B cell (primary cell): ENCODE measurements at regions not wholly inside any gene's neighbourhood (a gene's known extent, or its start where the extent isn't known, plus 50 kb on each side); places are given as distances from the start of the nearest gene placed in this dataset.

Experiments used
- CTCF ChIP-seq: fragments of 200-600 bp; IDR thresholded peaks from one replicate; pipeline ENCODE4 v1.8.0; 2022; ENCODE audit warnings: antibody characterized with exemption, mild to moderate bottlenecking
- EZH2 ChIP-seq: IDR thresholded peaks from 2 replicates; pipeline ENCODE4 v1.6.1; 2012; ENCODE audit warnings: borderline replicate concordance, low read depth, mild to moderate bottlenecking, moderate library complexity, low read length; ENCODE audit not compliant: insufficient read depth, poor library complexity, severe bottlenecking

GRCh38 chr1:244346972-244347618, 104.6 kb downstream of the ADSS2 start:
- TF ChIP-seq CTCF (no peak), EZH2 (no peak)
